WTC11 (cell line): ENCODE measurements at regions not wholly inside any gene's neighbourhood (a gene's known extent, or its start where the extent isn't known, plus 50 kb on each side); places are given as distances from the start of the nearest gene placed in this dataset.

ENCODE experiments used
- ATAC-seq: fragments of 200-7000 bp; cut with Tn5 transposase; 2 replicates; pipeline ENCODE4 v1.10.0; 2021; ENCODE audit warnings: mild to moderate bottlenecking, moderate library complexity
- CTCF ChIA-PET: fragments of 300-600 bp; sonication (Branson Sonifier 250); formaldehyde crosslinking; loops from one replicate; lab custom pipeline; 2021; ENCODE audit warnings: antibody characterized with exemption; lab: Charles Lee
- POLR2A ChIA-PET: fragments of 350-600 bp; sonication (Branson Sonifier 250); formaldehyde crosslinking; loops from one replicate; lab custom pipeline; 2021; ENCODE audit warnings: antibody characterized with exemption; lab: Charles Lee
- DNase-seq: peaks from one replicate; pipeline ENCODE4 v3.0.0; 2021; ENCODE audit warnings: low spot score
- H3K27ac Mint-ChIP-seq: 2 replicates; pipeline ENCODE4 v1.8.0; 2021; ENCODE audit warnings: mixed read lengths
- H3K27me3 Mint-ChIP-seq: 2 replicates; pipeline ENCODE4 v1.8.0; 2021; ENCODE audit warnings: low read depth, mild to moderate bottlenecking, moderate library complexity, mixed read lengths
- H3K36me3 Mint-ChIP-seq: 2 replicates; pipeline ENCODE4 v1.8.0; 2021; ENCODE audit warnings: mixed read lengths
- H3K4me1 Mint-ChIP-seq: 2 replicates; pipeline ENCODE4 v1.8.0; 2022; ENCODE audit warnings: mixed read lengths
- H3K4me3 Mint-ChIP-seq: 2 replicates; pipeline ENCODE4 v1.8.0; 2021; ENCODE audit warnings: mild to moderate bottlenecking, moderate library complexity, mixed read lengths
- H3K9me3 Mint-ChIP-seq: 2 replicates; pipeline ENCODE4 v1.8.0; 2021; ENCODE audit warnings: mixed read lengths
- ATF1 ChIP-seq: sonication (generic); formaldehyde crosslinking; IDR thresholded peaks from 2 replicates; pipeline ENCODE4 v1.8.1; 2023; ENCODE audit warnings: mild to moderate bottlenecking, moderate library complexity, missing genetic modification reagents
- ATF3 ChIP-seq: sonication (generic); formaldehyde crosslinking; conservative IDR thresholded peaks from 2 replicates; pipeline ENCODE4 v1.8.1; 2022; ENCODE audit warnings: mild to moderate bottlenecking, missing genetic modification reagents
- CREM ChIP-seq: sonication (generic); formaldehyde crosslinking; IDR thresholded peaks from 2 replicates; pipeline ENCODE4 v1.8.1; 2022; ENCODE audit warnings: mild to moderate bottlenecking, missing genetic modification reagents, moderate library complexity
- ESRRA ChIP-seq: sonication (generic); formaldehyde crosslinking; IDR thresholded peaks from 2 replicates; pipeline ENCODE4 v1.8.1; 2022; ENCODE audit warnings: mild to moderate bottlenecking, missing genetic modification reagents, borderline replicate concordance
- GRHL2 ChIP-seq: fragments of 250-450 bp; sonication (Bioruptor Pico); IDR thresholded peaks from 2 replicates; pipeline ENCODE4 v1.8.0; 2022; ENCODE audit warnings: mild to moderate bottlenecking, moderate library complexity; ENCODE audit not compliant: insufficient replicate concordance, severe bottlenecking
- GTF2I ChIP-seq: fragments of 250-450 bp; sonication (Bioruptor Pico); conservative IDR thresholded peaks from 2 replicates; pipeline ENCODE4 v1.4.0; 2021; ENCODE audit warnings: mild to moderate bottlenecking
- HMGA2 ChIP-seq: fragments of 250-450 bp; sonication (Bioruptor Pico); IDR thresholded peaks from 2 replicates; pipeline ENCODE4 v1.4.0; 2021; ENCODE audit warnings: mild to moderate bottlenecking, moderate library complexity
- JAZF1 ChIP-seq: fragments of 250-450 bp; sonication (Bioruptor Pico); IDR thresholded peaks from 2 replicates; pipeline ENCODE4 v1.9.0; 2021; ENCODE audit warnings: moderate library complexity, mild to moderate bottlenecking, inconsistent platforms
- MXD4 ChIP-seq: fragments of 250-450 bp; sonication (Bioruptor Pico); IDR thresholded peaks from 2 replicates; pipeline ENCODE4 v1.8.0; 2021; ENCODE audit warnings: mild to moderate bottlenecking, moderate library complexity, borderline replicate concordance
- NR3C1 ChIP-seq: sonication (generic); formaldehyde crosslinking; conservative IDR thresholded peaks from 2 replicates; pipeline ENCODE4 v1.8.1; 2023; ENCODE audit warnings: low read depth, mild to moderate bottlenecking, missing genetic modification reagents
- PRDM15 ChIP-seq: sonication (generic); formaldehyde crosslinking; IDR thresholded peaks from 2 replicates; pipeline ENCODE4 v1.8.0; 2022; ENCODE audit warnings: missing genetic modification reagents
- RELA ChIP-seq: sonication (generic); formaldehyde crosslinking; IDR thresholded peaks from 2 replicates; pipeline ENCODE4 v1.8.1; 2022; ENCODE audit warnings: missing genetic modification reagents, mild to moderate bottlenecking, borderline replicate concordance
- SMAD3 ChIP-seq: sonication (generic); formaldehyde crosslinking; IDR thresholded peaks from 2 replicates; pipeline ENCODE4 v1.8.0; 2022; ENCODE audit warnings: missing genetic modification reagents, mild to moderate bottlenecking, borderline replicate concordance
- ZBTB21 ChIP-seq: sonication (generic); formaldehyde crosslinking; IDR thresholded peaks from 2 replicates; pipeline ENCODE4 v1.8.1; 2023; ENCODE audit warnings: mild to moderate bottlenecking, missing genetic modification reagents, borderline replicate concordance
- ZNF263 ChIP-seq: sonication (generic); formaldehyde crosslinking; IDR thresholded peaks from 2 replicates; pipeline ENCODE4 v1.8.1; 2022; ENCODE audit warnings: low read depth, mild to moderate bottlenecking, moderate library complexity, missing genetic modification reagents
- ZNF671 ChIP-seq: fragments of 250-450 bp; sonication (Bioruptor Pico); IDR thresholded peaks from 2 replicates; pipeline ENCODE4 v1.8.0; 2021; ENCODE audit warnings: mild to moderate bottlenecking
- TF ChIP-seq, protein P1 (sequence below): sonication (generic); formaldehyde crosslinking; IDR thresholded peaks from 2 replicates; pipeline ENCODE4 v1.8.0; 2023; ENCODE audit warnings: mild to moderate bottlenecking, missing genetic modification reagents
- TF ChIP-seq, protein P2 (sequence below): sonication (generic); formaldehyde crosslinking; IDR thresholded peaks from 2 replicates; pipeline ENCODE4 v1.8.1; 2023; ENCODE audit warnings: mild to moderate bottlenecking, missing genetic modification reagents
- TF ChIP-seq, protein P3 (sequence below): fragments of 250-450 bp; sonication (Bioruptor Pico); IDR thresholded peaks from 2 replicates; pipeline ENCODE4 v1.9.0; 2021; ENCODE audit warnings: mild to moderate bottlenecking
- TF ChIP-seq, protein P4 (sequence below): sonication (generic); formaldehyde crosslinking; IDR thresholded peaks from 2 replicates; pipeline ENCODE4 v1.8.1; 2022; ENCODE audit warnings: mild to moderate bottlenecking, missing genetic modification reagents, moderate library complexity, borderline replicate concordance

- ATAC-seq = no peak; the same call in 1 of the 2 replicates
- H3K4me1 Mint-ChIP-seq = no peaks in the 10 kb centered on the region
- no peak overlapping the region for H3K4me3 Mint-ChIP-seq
- no peaks in the 10 kb centered on the region for H3K36me3 Mint-ChIP-seq
- peaks cover 3% of the 10 kb centered on the region; the same call in 1 of the 2 replicates for H3K9me3 Mint-ChIP-seq
- CTCF ChIA-PET = no interaction called here
- no peaks in the 10 kb centered on the region for H3K27me3 Mint-ChIP-seq
- POLR2A ChIA-PET = no interaction called here
- DNase-seq = no peak
- H3K27ac Mint-ChIP-seq = no peak overlapping the region
- TF ChIP-seq, protein P1, sequence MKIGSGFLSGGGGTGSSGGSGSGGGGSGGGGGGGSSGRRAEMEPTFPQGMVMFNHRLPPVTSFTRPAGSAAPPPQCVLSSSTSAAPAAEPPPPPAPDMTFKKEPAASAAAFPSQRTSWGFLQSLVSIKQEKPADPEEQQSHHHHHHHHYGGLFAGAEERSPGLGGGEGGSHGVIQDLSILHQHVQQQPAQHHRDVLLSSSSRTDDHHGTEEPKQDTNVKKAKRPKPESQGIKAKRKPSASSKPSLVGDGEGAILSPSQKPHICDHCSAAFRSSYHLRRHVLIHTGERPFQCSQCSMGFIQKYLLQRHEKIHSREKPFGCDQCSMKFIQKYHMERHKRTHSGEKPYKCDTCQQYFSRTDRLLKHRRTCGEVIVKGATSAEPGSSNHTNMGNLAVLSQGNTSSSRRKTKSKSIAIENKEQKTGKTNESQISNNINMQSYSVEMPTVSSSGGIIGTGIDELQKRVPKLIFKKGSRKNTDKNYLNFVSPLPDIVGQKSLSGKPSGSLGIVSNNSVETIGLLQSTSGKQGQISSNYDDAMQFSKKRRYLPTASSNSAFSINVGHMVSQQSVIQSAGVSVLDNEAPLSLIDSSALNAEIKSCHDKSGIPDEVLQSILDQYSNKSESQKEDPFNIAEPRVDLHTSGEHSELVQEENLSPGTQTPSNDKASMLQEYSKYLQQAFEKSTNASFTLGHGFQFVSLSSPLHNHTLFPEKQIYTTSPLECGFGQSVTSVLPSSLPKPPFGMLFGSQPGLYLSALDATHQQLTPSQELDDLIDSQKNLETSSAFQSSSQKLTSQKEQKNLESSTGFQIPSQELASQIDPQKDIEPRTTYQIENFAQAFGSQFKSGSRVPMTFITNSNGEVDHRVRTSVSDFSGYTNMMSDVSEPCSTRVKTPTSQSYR (CRISPR knock-in tag) = no peak
- TF ChIP-seq CREM (CRISPR knock-in tag) (no peak), GRHL2 (no peak), ESRRA (no peak), MXD4 (no peak), ZNF263 (CRISPR knock-in tag) (no peak), ZNF671 (CRISPR knock-in tag) (no peak), HMGA2 (CRISPR knock-in tag) (no peak), ATF3 (CRISPR knock-in tag) (no peak), JAZF1 (no peak), GTF2I (CRISPR knock-in tag) (no peak), NR3C1 (CRISPR knock-in tag) (no peak), PRDM15 (no peak), ZBTB21 (CRISPR knock-in tag) (no peak), RELA (CRISPR knock-in tag) (no peak), SMAD3 (CRISPR knock-in tag) (no peak), ATF1 (CRISPR knock-in tag) (no peak)
- TF ChIP-seq, protein P2, sequence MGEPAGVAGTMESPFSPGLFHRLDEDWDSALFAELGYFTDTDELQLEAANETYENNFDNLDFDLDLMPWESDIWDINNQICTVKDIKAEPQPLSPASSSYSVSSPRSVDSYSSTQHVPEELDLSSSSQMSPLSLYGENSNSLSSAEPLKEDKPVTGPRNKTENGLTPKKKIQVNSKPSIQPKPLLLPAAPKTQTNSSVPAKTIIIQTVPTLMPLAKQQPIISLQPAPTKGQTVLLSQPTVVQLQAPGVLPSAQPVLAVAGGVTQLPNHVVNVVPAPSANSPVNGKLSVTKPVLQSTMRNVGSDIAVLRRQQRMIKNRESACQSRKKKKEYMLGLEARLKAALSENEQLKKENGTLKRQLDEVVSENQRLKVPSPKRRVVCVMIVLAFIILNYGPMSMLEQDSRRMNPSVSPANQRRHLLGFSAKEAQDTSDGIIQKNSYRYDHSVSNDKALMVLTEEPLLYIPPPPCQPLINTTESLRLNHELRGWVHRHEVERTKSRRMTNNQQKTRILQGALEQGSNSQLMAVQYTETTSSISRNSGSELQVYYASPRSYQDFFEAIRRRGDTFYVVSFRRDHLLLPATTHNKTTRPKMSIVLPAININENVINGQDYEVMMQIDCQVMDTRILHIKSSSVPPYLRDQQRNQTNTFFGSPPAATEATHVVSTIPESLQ (CRISPR knock-in tag) = no peak
- TF ChIP-seq, protein P3, sequence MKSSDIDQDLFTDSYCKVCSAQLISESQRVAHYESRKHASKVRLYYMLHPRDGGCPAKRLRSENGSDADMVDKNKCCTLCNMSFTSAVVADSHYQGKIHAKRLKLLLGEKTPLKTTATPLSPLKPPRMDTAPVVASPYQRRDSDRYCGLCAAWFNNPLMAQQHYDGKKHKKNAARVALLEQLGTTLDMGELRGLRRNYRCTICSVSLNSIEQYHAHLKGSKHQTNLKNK (CRISPR knock-in tag) = no peak
- TF ChIP-seq, protein P4, sequence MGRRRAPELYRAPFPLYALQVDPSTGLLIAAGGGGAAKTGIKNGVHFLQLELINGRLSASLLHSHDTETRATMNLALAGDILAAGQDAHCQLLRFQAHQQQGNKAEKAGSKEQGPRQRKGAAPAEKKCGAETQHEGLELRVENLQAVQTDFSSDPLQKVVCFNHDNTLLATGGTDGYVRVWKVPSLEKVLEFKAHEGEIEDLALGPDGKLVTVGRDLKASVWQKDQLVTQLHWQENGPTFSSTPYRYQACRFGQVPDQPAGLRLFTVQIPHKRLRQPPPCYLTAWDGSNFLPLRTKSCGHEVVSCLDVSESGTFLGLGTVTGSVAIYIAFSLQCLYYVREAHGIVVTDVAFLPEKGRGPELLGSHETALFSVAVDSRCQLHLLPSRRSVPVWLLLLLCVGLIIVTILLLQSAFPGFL (CRISPR knock-in tag) = no peak
Measured at GRCh38 chr7:123060446-123060845, 64.9 kb upstream of the TAS2R16 start.
